Esophagus muscularis mucosa (tissue), 4 donors: ENCODE measurements at regions not wholly inside any gene's neighbourhood (a gene's known extent, or its start where the extent isn't known, plus 50 kb on each side); places are given as distances from the start of the nearest gene placed in this dataset.

Experiments
- DNase-seq: peaks from one replicate; pipeline ENCODE4 v3.0.0-alpha.2; 2017; ENCODE audit errors: extremely low spot score
- H3K27ac ChIP-seq, 4 donors: fragments of 200-600 bp; sonication (generic); replicated peaks in 1 of 4; 1 replicate in 3 of 4; 2 replicates in 1 of 4; pipeline ENCODE4 v1.5.1; 2016 to 2019; ENCODE audit warnings: mild to moderate bottlenecking in 1 of 4
- H3K27me3 ChIP-seq, 4 donors: fragments of 200-600 bp; sonication (generic); one replicate each; pipeline versions ENCODE4 v1.5.1 to v1.6.0; 2016 to 2019
- H3K36me3 ChIP-seq, 4 donors: fragments of 200-600 bp; sonication (generic); one replicate each; pipeline ENCODE4 v1.5.1; 2016 to 2019
- H3K4me1 ChIP-seq, 4 donors: fragments of 200-600 bp; sonication (generic); one replicate each; pipeline ENCODE4 v1.5.1; 2016 to 2019
- H3K4me3 ChIP-seq, 4 donors: fragments of 200-600 bp; sonication (generic); 1 replicate in 2 of 4; 2 replicates in 2 of 4; pipeline ENCODE4 v1.5.1; 2016 to 2019; ENCODE audit warnings: mild to moderate bottlenecking in 4 of 4, moderate library complexity in 1 of 4
- H3K9me3 ChIP-seq, 4 donors: fragments of 200-600 bp; sonication (generic); 1 replicate in 3 of 4; 2 replicates in 1 of 4; pipeline ENCODE4 v1.5.1; 2016 to 2019
- CTCF ChIP-seq, 3 experiments: fragments of 200-600 bp in 2 of 3; fragments of 450-650 bp in 1 of 3; sonication (generic) in 2 of 3; IDR thresholded peaks; one replicate each; pipeline ENCODE4 v1.5.1; 2017 to 2019; ENCODE audit warnings: antibody characterized with exemption in 3 of 3, mild to moderate bottlenecking in 2 of 3, moderate library complexity in 1 of 3
- EP300 ChIP-seq: sonication (generic); formaldehyde crosslinking; IDR thresholded peaks from one replicate; pipeline ENCODE4 v1.6.1; 2017; ENCODE audit warnings: antibody characterized with exemption
- POLR2A ChIP-seq: fragments of 450-650 bp; IDR thresholded peaks from one replicate; pipeline ENCODE4 v1.6.1; 2017; ENCODE audit warnings: antibody characterized with exemption, moderate library complexity, mild to moderate bottlenecking, low read depth
- POLR2AphosphoS5 ChIP-seq, 2 donors: sonication (generic); formaldehyde crosslinking; IDR thresholded peaks; one replicate each; pipeline ENCODE4 v1.6.1; 2017; ENCODE audit warnings: antibody characterized with exemption in 2 of 2
- WGBS: methylation state at CpG from one replicate; pipeline ENCODE4 v1.1.5; 2018; 5-methylcytosine and 5-hydroxymethylcytosine counted together
- intact Hi-C: fragments of 100-400 bp; cut with DNase I; formaldehyde crosslinking; loops from one replicate; pipeline ENCODE4 v1.15.1; 2023

- no peaks in the 10 kb centered on the region for H3K4me1 ChIP-seq
- TF ChIP-seq POLR2A (no peak), POLR2AphosphoS5 (IDR thresholded peaks at IDR 0.05) (no peak), CTCF (IDR thresholded peaks at IDR 0.05) (no peak), EP300 (no peak)
- peaks cover 0 to 5% (median 0%) of the 10 kb centered on the region in 4 donors for H3K27me3 ChIP-seq
- H3K27ac ChIP-seq: no peak overlapping the region
- no peaks in the 10 kb centered on the region for H3K9me3 ChIP-seq
- intact Hi-C loops: no loop called here
- no peaks in the 10 kb centered on the region for H3K36me3 ChIP-seq
- 91% methylated on average over 1 of the region's 1 CpG for WGBS
- DNase-seq: no peak
- H3K4me3 ChIP-seq: no peak overlapping the region
Measured at GRCh38 chr2:223701761-223702160, 99.6 kb upstream of the SCG2 start.

GRCh38 chr2:223700221-223700620, 98.1 kb upstream of the SCG2 start:
- Histone ChIP-seq H3K4me3 (no peak overlapping the region), H3K36me3 (no peaks in the 10 kb centered on the region), H3K9me3 (no peaks in the 10 kb centered on the region), H3K27me3 (no peaks in the 10 kb centered on the region), H3K4me1 (no peaks in the 10 kb centered on the region), H3K27ac (no peak overlapping the region)
- intact Hi-C loops: no loop called here
- no peak for TF ChIP-seq EP300
- TF ChIP-seq CTCF (IDR thresholded peaks at IDR 0.05): no peak
- TF ChIP-seq POLR2A: no peak
- TF ChIP-seq POLR2AphosphoS5 (IDR thresholded peaks at IDR 0.05): no peak
- DNase-seq: no peak
- WGBS: 97% methylated on average over 3 of the region's 3 CpGs

- Histone ChIP-seq H3K27ac (no peak overlapping the region), H3K36me3 (no peaks in the 10 kb centered on the region), H3K9me3 (no peaks in the 10 kb centered on the region), H3K4me1 (no peaks in the 10 kb centered on the region), H3K27me3 (no peaks in the 10 kb centered on the region), H3K4me3 (no peak overlapping the region)
- TF ChIP-seq POLR2AphosphoS5 (IDR thresholded peaks at IDR 0.05): no peak
- no peak for TF ChIP-seq CTCF (IDR thresholded peaks at IDR 0.05)
- TF ChIP-seq POLR2A: no peak
- no peak for TF ChIP-seq EP300
- 96% methylated on average over 7 of the region's 7 CpGs for WGBS
- intact Hi-C loops: loop anchor here (10.0 kb wide), 1 partner anchor 97 kb away; no protein-coding TSS in a partner anchor
- DNase-seq: no peak
Measured at GRCh38 chr2:223697892-223698645, 95.9 kb upstream of the SCG2 start.

- intact Hi-C loops: loop anchor here (10.0 kb wide), 1 partner anchor 97 kb away; no protein-coding TSS in a partner anchor
- H3K9me3 ChIP-seq: no peaks in the 10 kb centered on the region
- WGBS: 70% methylated on average over 2 of the region's 2 CpGs
Measured at GRCh38 chr2:223697316-223697891, 95.2 kb upstream of the SCG2 start.

More at GRCh38 chr2:223697316-223697891, 95.2 kb upstream of the SCG2 start:
- DNase-seq: no peak
- TF ChIP-seq POLR2AphosphoS5 (IDR thresholded peaks at IDR 0.05): no peak
- TF ChIP-seq EP300: no peak
- TF ChIP-seq POLR2A: no peak
- TF ChIP-seq CTCF (IDR thresholded peaks at IDR 0.05): no peak
- Histone ChIP-seq H3K4me1 (peaks cover 0 to 2% (median 0%) of the 10 kb centered on the region in 4 donors), H3K27me3 (no peaks in the 10 kb centered on the region), H3K27ac (no peak overlapping the region), H3K4me3 (no peak overlapping the region), H3K36me3 (no peaks in the 10 kb centered on the region)
